OCI-LY1 (cell line): ENCODE measurements at regions not wholly inside any gene's neighbourhood (a gene's known extent, or its start where the extent isn't known, plus 50 kb on each side); places are given as distances from the start of the nearest gene placed in this dataset.

ENCODE experiments used
- H2AFZ ChIP-seq: fragments of 200-600 bp; sonication (generic), shearing (Covaris generic); 2 replicates; pipeline ENCODE4 v1.6.0; 2014; ENCODE audit warnings: antibody characterized with exemption, mild to moderate bottlenecking, low read length
- H3F3A ChIP-seq: fragments of 200-600 bp; sonication (generic), shearing (Covaris generic); 2 replicates; pipeline ENCODE4 v1.6.0; 2014; ENCODE audit warnings: mild to moderate bottlenecking, antibody characterized with exemption, low read length, moderate library complexity; ENCODE audit not compliant: insufficient read depth
- H3K27ac ChIP-seq: fragments of 200-600 bp; sonication (generic); 2 replicates; pipeline ENCODE4 v1.5.1; 2014; ENCODE audit warnings: low read length, mixed run types, mild to moderate bottlenecking, low read depth; ENCODE audit not compliant: poor library complexity, severe bottlenecking
- H3K27me3 ChIP-seq: fragments of 200-600 bp; sonication (generic); 2 replicates; pipeline ENCODE4 v1.6.0; 2014; ENCODE audit warnings: antibody characterized with exemption, mild to moderate bottlenecking, low read length, moderate library complexity; ENCODE audit not compliant: insufficient read depth
- H3K36me3 ChIP-seq: fragments of 200-600 bp; sonication (generic); 2 replicates; pipeline ENCODE4 v1.6.1; 2014; ENCODE audit warnings: mild to moderate bottlenecking, antibody characterized with exemption, low read length, moderate library complexity, mixed read lengths; ENCODE audit not compliant: insufficient read depth
- H3K4me1 ChIP-seq: fragments of 200-600 bp; sonication (generic); 2 replicates; pipeline ENCODE4 v1.5.1; 2014; ENCODE audit warnings: mild to moderate bottlenecking, low read length, moderate library complexity; ENCODE audit not compliant: insufficient read depth, severe bottlenecking
- H3K4me2 ChIP-seq: fragments of 200-600 bp; sonication (generic), shearing (Covaris generic); 2 replicates; pipeline ENCODE4 v1.6.1; 2014; ENCODE audit warnings: low read length
- H3K4me3 ChIP-seq: fragments of 200-600 bp; sonication (generic); 2 replicates; pipeline ENCODE4 v1.5.1; 2014; ENCODE audit warnings: low read length, low read depth, mild to moderate bottlenecking, mixed read lengths; ENCODE audit not compliant: poor library complexity, severe bottlenecking
- H3K79me2 ChIP-seq: fragments of 200-600 bp; shearing (Covaris generic); 2 replicates; pipeline ENCODE4 v1.6.1; 2016; ENCODE audit warnings: mixed run types, low read length, mixed read lengths; ENCODE audit not compliant: insufficient read depth
- H3K9ac ChIP-seq: fragments of 200-600 bp; sonication (generic), shearing (Covaris generic); 2 replicates; pipeline ENCODE4 v1.6.1; 2014; ENCODE audit warnings: mild to moderate bottlenecking, low read length, mixed read lengths
- H3K9me2 ChIP-seq: fragments of 200-600 bp; sonication (generic), shearing (Covaris generic); 2 replicates; pipeline ENCODE4 v1.6.1; 2014; ENCODE audit warnings: low read depth, mild to moderate bottlenecking, low read length, mixed read lengths
- H3K9me3 ChIP-seq: fragments of 200-600 bp; shearing (Covaris generic); 2 replicates; pipeline ENCODE4 v1.6.1; 2014; ENCODE audit warnings: low read length, mixed read lengths
- H4K20me1 ChIP-seq: fragments of 200-600 bp; sonication (generic), shearing (Covaris generic); 2 replicates; pipeline ENCODE4 v1.6.0; 2016; ENCODE audit warnings: mild to moderate bottlenecking, low read length; ENCODE audit not compliant: insufficient read depth
- EZH2 ChIP-seq: fragments of 200-600 bp; sonication (generic), shearing (Covaris generic); IDR thresholded peaks from 2 replicates; pipeline ENCODE4 v1.8.0; 2017; ENCODE audit warnings: borderline replicate concordance, mixed run types, mild to moderate bottlenecking, antibody characterized with exemption, low read length, moderate library complexity, mixed read lengths
- TF ChIP-seq, protein P1 (sequence below): fragments of 200-600 bp; sonication (generic), shearing (Covaris generic); IDR thresholded peaks from 2 replicates; pipeline ENCODE4 v1.5.1; 2017; ENCODE audit warnings: mild to moderate bottlenecking, antibody characterized with exemption, low read length, moderate library complexity, mixed read lengths

DNA sequence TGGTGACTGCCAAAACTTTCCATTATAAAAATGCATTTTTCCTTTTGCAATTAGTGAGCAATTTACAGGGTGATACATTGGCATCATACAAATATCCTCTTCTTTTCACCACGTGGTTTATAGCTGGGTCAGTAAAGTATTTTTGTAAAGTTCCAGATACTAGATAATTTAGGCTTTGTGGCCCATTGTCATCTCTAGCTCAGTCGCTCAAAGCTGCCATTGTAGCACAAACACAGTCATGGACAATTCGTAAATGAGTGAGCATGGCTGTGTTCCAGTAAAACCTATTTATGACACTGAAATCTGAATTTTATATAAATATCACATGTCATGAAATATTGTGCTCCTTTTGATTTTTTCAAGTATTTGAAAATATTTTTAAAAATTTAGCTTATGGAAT lies 162.9 kb downstream of the USP12 start:
- no peak overlapping the region for H3K4me2 ChIP-seq
- no peaks in the 10 kb centered on the region for H3K36me3 ChIP-seq
- H4K20me1 ChIP-seq: no peaks in the 10 kb centered on the region
- H3K79me2 ChIP-seq: no peaks in the 10 kb centered on the region
- no peak overlapping the region for H3K9ac ChIP-seq
- H3K27me3 ChIP-seq: no peaks in the 10 kb centered on the region
- H3K9me2 ChIP-seq: no peaks in the 10 kb centered on the region
- no peak overlapping the region for H2AFZ ChIP-seq
- H3K4me1 ChIP-seq: no peaks in the 10 kb centered on the region
- H3K27ac ChIP-seq: no peak overlapping the region
- H3F3A ChIP-seq: no peaks in the 10 kb centered on the region
- H3K4me3 ChIP-seq: no peak overlapping the region
- TF ChIP-seq EZH2: no peak
- TF ChIP-seq, protein P1, sequence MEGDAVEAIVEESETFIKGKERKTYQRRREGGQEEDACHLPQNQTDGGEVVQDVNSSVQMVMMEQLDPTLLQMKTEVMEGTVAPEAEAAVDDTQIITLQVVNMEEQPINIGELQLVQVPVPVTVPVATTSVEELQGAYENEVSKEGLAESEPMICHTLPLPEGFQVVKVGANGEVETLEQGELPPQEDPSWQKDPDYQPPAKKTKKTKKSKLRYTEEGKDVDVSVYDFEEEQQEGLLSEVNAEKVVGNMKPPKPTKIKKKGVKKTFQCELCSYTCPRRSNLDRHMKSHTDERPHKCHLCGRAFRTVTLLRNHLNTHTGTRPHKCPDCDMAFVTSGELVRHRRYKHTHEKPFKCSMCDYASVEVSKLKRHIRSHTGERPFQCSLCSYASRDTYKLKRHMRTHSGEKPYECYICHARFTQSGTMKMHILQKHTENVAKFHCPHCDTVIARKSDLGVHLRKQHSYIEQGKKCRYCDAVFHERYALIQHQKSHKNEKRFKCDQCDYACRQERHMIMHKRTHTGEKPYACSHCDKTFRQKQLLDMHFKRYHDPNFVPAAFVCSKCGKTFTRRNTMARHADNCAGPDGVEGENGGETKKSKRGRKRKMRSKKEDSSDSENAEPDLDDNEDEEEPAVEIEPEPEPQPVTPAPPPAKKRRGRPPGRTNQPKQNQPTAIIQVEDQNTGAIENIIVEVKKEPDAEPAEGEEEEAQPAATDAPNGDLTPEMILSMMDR: no peak
- no peaks in the 10 kb centered on the region for H3K9me3 ChIP-seq

DNA sequence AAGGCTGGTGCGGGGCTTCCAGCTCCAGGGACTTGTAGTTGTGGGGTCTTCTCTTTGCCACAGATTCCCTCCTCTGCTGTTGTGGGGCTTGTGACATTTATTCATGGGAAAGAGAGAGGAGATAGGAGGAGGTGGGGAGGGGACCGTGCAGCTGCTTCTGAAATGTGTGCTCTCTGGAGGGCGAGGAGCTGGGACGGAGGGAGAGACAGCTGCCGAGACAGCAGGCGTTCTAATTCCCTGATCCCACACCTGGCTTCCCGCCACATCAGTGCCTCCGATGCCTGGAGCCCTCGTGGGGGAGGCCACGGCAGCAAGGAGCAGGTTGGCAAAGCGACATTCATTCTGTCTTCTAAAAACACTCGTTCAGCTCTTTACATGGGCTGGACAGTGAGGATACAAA lies 164.4 kb downstream of the USP12 start:
- H4K20me1 ChIP-seq: no peaks in the 10 kb centered on the region
- no peaks in the 10 kb centered on the region for H3K9me3 ChIP-seq
- H3K4me1 ChIP-seq: no peaks in the 10 kb centered on the region
- H3K9ac ChIP-seq: no peak overlapping the region
- H3K36me3 ChIP-seq: no peaks in the 10 kb centered on the region
- no peak overlapping the region for H3K4me3 ChIP-seq
- no peak overlapping the region for H3K27ac ChIP-seq
- H3K9me2 ChIP-seq: no peaks in the 10 kb centered on the region
- no peak for TF ChIP-seq EZH2
- TF ChIP-seq, protein P1: no peak
- no peaks in the 10 kb centered on the region for H3F3A ChIP-seq
- no peaks in the 10 kb centered on the region for H3K27me3 ChIP-seq
- no peaks in the 10 kb centered on the region for H3K79me2 ChIP-seq
- H3K4me2 ChIP-seq: no peak overlapping the region
- no peak overlapping the region for H2AFZ ChIP-seq

- H3F3A ChIP-seq: no peaks in the 10 kb centered on the region
- no peaks in the 10 kb centered on the region for H3K4me1 ChIP-seq
- H4K20me1 ChIP-seq: no peaks in the 10 kb centered on the region
- H3K4me3 ChIP-seq: no peak overlapping the region
- no peaks in the 10 kb centered on the region for H3K36me3 ChIP-seq
- H3K9me3 ChIP-seq: no peaks in the 10 kb centered on the region
- H3K9me2 ChIP-seq: no peaks in the 10 kb centered on the region
- no peak overlapping the region for H2AFZ ChIP-seq
- H3K27me3 ChIP-seq: no peaks in the 10 kb centered on the region
- H3K4me2 ChIP-seq: no peak overlapping the region
- H3K79me2 ChIP-seq: no peaks in the 10 kb centered on the region
- no peak for TF ChIP-seq EZH2
- TF ChIP-seq, protein P1: no peak
- H3K9ac ChIP-seq: no peak overlapping the region
- H3K27ac ChIP-seq: no peak overlapping the region
These were observed 165.0 kb downstream of the USP12 start for GRCh38 chr13:27006519-27007161.
